Peyer's patch (tissue), 4 donors: ENCODE measurements at regions not wholly inside any gene's neighbourhood (a gene's known extent, or its start where the extent isn't known, plus 50 kb on each side); places are given as distances from the start of the nearest gene placed in this dataset.

Source experiments
- CTCF ChIP-seq, 6 experiments: fragments of 450-650 bp in 4 of 6; fragments of 200-600 bp in 2 of 6; sonication (generic) in 1 of 6; IDR thresholded peaks; one replicate each; pipeline ENCODE4 v1.5.1; 2017 to 2019; ENCODE audit warnings: antibody characterized with exemption in 6 of 6, mild to moderate bottlenecking in 3 of 6, moderate library complexity in 1 of 6
- POLR2A ChIP-seq, 2 donors: fragments of 450-650 bp; IDR thresholded peaks; one replicate each; pipeline ENCODE4 v1.5.1; 2017; ENCODE audit warnings: antibody characterized with exemption in 2 of 2, mild to moderate bottlenecking in 2 of 2, moderate library complexity in 2 of 2

GRCh38 chr4:181958446-181958845 lies 284.8 kb upstream of the TENM3 start:
- TF ChIP-seq CTCF (IDR thresholded peaks at IDR 0.05) (no peak), POLR2A (IDR thresholded peaks at IDR 0.05) (no peak)
